ENCODE measurements at regions not wholly inside any gene's neighbourhood (a gene's known extent, or its start where the extent isn't known, plus 50 kb on each side); places are given as distances from the start of the nearest gene placed in this dataset.

GRCh38 chr10:8221451-8221850 lies 167.0 kb downstream of the GATA3 start:
- in situ Hi-C loops (cut with MboI; ENCODE audit: low sequenced_read_pairs, unreplicated experiment): no loop called here
- no peak for TF ChIP-seq CTCF (IDR thresholded peaks at IDR 0.05; ENCODE audit: borderline replicate concordance, control extremely low read depth, extremely low read depth, insufficient read depth, missing control alignments)
- DNase-seq (ENCODE audit: low spot score): no peak

- in situ Hi-C loops (cut with MboI; ENCODE audit: low sequenced_read_pairs, unreplicated experiment): no loop called here
- DNase-seq (ENCODE audit: low spot score): no peak
- no peak for TF ChIP-seq CTCF (IDR thresholded peaks at IDR 0.05; ENCODE audit: borderline replicate concordance, control extremely low read depth, extremely low read depth, insufficient read depth, missing control alignments)
Measured at GRCh38 chr10:8224591-8224990, 170.1 kb downstream of the GATA3 start.

- in situ Hi-C loops (cut with MboI; ENCODE audit: low sequenced_read_pairs, unreplicated experiment): no loop called here
- TF ChIP-seq CTCF (IDR thresholded peaks at IDR 0.05; ENCODE audit: borderline replicate concordance, control extremely low read depth, extremely low read depth, insufficient read depth, missing control alignments): no peak
- no peak for DNase-seq (ENCODE audit: low spot score)
Measured at GRCh38 chr10:8225187-8225586, 170.7 kb downstream of the GATA3 start.

GRCh38 chr10:8227246-8227645 lies 172.8 kb downstream of the GATA3 start:
- in situ Hi-C loops (cut with MboI; ENCODE audit: low sequenced_read_pairs, unreplicated experiment): no loop called here
- TF ChIP-seq CTCF (IDR thresholded peaks at IDR 0.05; ENCODE audit: borderline replicate concordance, control extremely low read depth, extremely low read depth, insufficient read depth, missing control alignments): no peak
- DNase-seq (ENCODE audit: low spot score): no peak

- no peak for TF ChIP-seq CTCF (IDR thresholded peaks at IDR 0.05; ENCODE audit: borderline replicate concordance, control extremely low read depth, extremely low read depth, insufficient read depth, missing control alignments)
- no peak for DNase-seq (ENCODE audit: low spot score)
Measured at GRCh38 chr10:8229153-8229552, 174.7 kb downstream of the GATA3 start.

GRCh38 chr10:8230902-8231301 lies 176.4 kb downstream of the GATA3 start:
- in situ Hi-C loops (cut with MboI; ENCODE audit: low sequenced_read_pairs, unreplicated experiment): no loop called here
- TF ChIP-seq CTCF (IDR thresholded peaks at IDR 0.05; ENCODE audit: borderline replicate concordance, control extremely low read depth, extremely low read depth, insufficient read depth, missing control alignments): no peak
- no peak for DNase-seq (ENCODE audit: low spot score)

More at GRCh38 chr10:8229153-8229552, 174.7 kb downstream of the GATA3 start:
- in situ Hi-C loops (cut with MboI; ENCODE audit: low sequenced_read_pairs, unreplicated experiment): no loop called here

GRCh38 chr10:8233049-8233448 lies 178.6 kb downstream of the GATA3 start:
- in situ Hi-C loops (cut with MboI; ENCODE audit: low sequenced_read_pairs, unreplicated experiment): no loop called here
- TF ChIP-seq CTCF (IDR thresholded peaks at IDR 0.05; ENCODE audit: borderline replicate concordance, control extremely low read depth, extremely low read depth, insufficient read depth, missing control alignments): no peak
- no peak for DNase-seq (ENCODE audit: low spot score)
